ENCODE measurements at regions not wholly inside any gene's neighbourhood (a gene's known extent, or its start where the extent isn't known, plus 50 kb on each side); places are given as distances from the start of the nearest gene placed in this dataset.

DNA sequence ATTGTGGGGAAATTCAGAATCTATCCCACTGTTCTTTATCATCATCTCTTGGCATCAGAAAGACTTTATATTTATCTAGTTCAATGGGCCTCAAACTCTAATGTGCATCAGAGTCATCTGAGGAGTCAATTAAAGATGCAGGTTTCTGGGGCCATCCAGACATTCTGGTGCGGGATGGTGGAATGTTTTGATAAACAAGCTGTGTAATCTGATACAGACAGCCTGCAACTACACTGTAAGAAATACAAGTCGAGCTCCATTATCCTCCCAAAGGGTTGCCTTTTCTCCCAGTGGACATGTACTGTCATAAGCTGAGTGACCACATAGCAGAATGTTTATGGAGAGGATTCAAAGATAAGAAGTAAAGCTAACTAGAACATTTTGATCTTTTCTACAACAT lies 515.3 kb upstream of the DCC start:
- TF ChIP-seq, protein P1, sequence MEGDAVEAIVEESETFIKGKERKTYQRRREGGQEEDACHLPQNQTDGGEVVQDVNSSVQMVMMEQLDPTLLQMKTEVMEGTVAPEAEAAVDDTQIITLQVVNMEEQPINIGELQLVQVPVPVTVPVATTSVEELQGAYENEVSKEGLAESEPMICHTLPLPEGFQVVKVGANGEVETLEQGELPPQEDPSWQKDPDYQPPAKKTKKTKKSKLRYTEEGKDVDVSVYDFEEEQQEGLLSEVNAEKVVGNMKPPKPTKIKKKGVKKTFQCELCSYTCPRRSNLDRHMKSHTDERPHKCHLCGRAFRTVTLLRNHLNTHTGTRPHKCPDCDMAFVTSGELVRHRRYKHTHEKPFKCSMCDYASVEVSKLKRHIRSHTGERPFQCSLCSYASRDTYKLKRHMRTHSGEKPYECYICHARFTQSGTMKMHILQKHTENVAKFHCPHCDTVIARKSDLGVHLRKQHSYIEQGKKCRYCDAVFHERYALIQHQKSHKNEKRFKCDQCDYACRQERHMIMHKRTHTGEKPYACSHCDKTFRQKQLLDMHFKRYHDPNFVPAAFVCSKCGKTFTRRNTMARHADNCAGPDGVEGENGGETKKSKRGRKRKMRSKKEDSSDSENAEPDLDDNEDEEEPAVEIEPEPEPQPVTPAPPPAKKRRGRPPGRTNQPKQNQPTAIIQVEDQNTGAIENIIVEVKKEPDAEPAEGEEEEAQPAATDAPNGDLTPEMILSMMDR (IDR thresholded peaks at IDR 0.05) = no peak

DNA sequence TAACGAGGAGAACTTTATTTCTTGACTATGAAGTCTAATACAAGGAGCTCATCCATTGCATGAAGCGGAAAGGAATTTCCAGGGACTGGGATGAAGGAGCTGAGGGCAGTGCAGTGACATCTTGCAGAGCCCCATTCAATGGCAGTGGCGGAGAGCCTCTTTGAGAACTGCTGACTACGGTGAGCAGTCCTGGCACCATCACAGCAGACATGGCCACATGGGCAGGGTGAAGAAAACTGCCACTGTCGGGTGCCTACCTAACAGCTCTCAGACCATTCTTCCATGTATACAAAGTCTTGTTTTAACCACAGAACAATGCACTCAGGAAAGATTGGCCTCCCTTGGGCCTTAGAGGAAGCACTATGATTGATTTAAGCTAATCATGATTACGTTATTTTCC lies 506.1 kb upstream of the DCC start:
- TF ChIP-seq, protein P1 (IDR thresholded peaks at IDR 0.05) = no peak

DNA sequence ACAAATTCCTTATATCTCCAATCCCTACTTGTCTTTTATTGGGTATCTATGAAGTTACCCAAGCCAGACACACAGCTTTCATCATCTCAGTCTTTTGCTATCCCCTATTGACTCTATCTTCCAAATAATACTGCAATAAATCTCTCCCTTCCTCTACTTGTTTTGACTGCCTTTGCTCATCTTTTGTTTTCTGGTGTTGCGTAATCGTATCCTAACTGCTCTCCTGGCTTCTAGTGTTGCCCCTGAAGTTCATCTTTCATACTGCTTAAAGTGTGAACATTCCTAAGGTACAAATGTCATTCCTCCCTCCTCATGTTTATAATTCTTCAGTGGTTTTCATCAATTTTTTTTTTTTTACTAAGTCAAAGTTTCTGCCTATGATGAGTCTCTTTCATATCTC lies 491.3 kb upstream of the DCC start:
- TF ChIP-seq, protein P1 (IDR thresholded peaks at IDR 0.05) = no peak

DNA sequence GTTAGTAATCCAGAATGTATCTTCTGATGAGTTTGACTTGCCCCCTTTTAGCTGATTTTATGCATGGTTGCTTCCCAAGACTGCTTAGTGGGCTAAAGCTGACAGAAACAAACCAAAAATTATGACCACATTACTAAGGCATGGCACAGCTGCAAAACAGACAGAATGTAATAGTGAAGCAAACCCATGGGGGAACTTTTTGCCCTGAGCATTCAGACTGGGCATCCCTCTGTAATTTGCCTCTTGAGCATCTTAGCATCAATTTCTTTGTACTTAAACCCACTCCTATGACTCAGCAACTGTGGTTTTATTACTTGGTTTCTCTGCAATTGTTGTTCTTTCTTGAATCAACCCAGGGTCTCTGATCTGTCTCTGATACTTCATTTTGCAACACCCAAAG lies 487.3 kb upstream of the DCC start:
- TF ChIP-seq, protein P1 (IDR thresholded peaks at IDR 0.05) = no peak

DNA sequence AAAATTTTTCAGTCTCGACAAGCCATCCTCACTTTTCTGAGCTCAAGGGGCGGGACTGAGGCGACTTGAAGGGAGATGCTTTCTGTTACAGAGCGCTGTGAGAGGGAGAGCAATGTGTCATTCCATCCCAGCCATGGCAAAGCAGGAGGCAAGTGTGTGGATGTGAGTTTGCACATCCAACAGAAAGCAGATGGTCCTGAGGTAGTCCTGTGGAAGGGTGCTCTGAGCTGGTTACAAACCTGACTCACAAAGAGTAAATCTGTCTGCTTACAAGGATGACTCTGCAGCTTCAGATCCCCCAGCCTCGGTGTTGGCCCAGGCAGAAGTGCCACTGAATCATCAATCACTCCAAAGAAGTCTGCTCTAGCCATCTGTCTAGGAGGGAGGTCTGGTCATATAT lies 482.0 kb upstream of the DCC start:
- TF ChIP-seq, protein P1 (IDR thresholded peaks at IDR 0.05) = no peak

DNA sequence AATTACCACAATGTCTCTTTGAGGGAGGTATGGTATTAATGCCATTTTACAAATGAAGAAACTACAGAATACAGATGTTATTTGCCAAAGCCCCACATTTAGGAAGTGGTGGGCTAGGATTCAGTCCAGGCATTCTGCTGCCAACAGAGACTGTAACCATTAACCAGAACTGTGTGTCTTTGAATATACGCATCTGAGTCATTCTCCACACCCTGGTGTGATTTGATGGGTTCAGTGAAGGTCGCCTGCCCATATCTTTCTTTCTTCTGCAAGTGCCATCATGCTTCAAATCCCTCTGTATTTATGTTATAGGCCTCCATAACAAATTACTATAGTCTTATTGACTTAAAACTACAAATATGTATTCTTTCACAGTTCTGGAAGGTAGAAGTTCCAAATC lies 479.0 kb upstream of the DCC start:
- TF ChIP-seq, protein P1 (IDR thresholded peaks at IDR 0.05) = no peak

DNA sequence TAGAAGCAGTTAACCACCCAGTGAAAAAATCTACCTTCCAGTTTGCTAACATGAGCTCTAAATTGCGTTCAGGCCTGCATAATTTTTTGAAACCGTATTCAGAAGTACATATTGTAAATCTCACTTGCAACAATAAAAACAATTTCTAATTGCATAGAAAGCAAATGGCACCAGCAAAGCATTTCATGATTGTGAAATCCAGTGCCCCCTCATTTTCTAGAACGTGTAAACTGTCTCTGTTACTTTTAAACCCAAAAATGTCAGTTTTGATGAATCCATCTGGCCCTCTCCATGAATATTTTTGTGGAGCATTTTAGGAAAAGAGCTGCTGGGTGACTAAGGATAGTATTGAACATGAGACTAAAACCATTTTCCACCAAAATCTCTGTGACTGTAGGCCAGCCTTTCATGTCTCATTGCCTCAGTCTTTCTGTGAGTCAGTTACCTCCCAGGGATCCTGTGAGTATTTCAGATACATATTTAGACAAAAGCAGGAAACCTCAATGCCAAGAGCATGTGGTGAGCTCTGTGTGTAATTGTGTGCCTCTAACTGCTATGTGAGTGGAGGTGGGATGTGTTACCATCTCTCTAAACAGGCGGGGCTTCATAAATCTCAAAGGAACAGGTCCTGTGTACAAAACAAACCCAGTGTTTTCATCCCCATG lies 477.8 kb upstream of the DCC start:
- TF ChIP-seq, protein P1 (IDR thresholded peaks at IDR 0.05) = no peak

All from LNCAP (cell line).